Ovary (tissue), 7 donors: ENCODE measurements at regions not wholly inside any gene's neighbourhood (a gene's known extent, or its start where the extent isn't known, plus 50 kb on each side); places are given as distances from the start of the nearest gene placed in this dataset.

Source experiments
- DNase-seq, 5 donors: peaks; one replicate each; pipeline ENCODE4 v3.0.0-alpha.2; 2019 to 2020
- H3K27ac ChIP-seq, 2 donors: fragments of 200-600 bp; one replicate each; pipeline versions ENCODE4 v1.5.1 to v1.8.0; 2019 to 2022
- H3K27me3 ChIP-seq: fragments of 200-600 bp; one replicate; pipeline ENCODE4 v1.8.0; 2022
- H3K36me3 ChIP-seq: fragments of 200-600 bp; sonication (generic); one replicate; pipeline ENCODE4 v1.5.1; 2019
- H3K4me1 ChIP-seq: one replicate; pipeline ENCODE4 v1.8.1; 2013; ENCODE audit warnings: mild to moderate bottlenecking, moderate library complexity; ENCODE audit not compliant: insufficient read depth
- H3K4me3 ChIP-seq: fragments of 200-600 bp; sonication (generic); one replicate; pipeline ENCODE4 v1.5.1; 2017
- H3K9me3 ChIP-seq, 2 donors: fragments of 200-600 bp in 1 of 2; sonication (generic) in 1 of 2; one replicate each; pipeline versions ENCODE4 v1.5.1 to v1.8.1; 2013 to 2019; ENCODE audit warnings: mild to moderate bottlenecking in 1 of 2, moderate library complexity in 1 of 2
- CTCF ChIP-seq, 3 donors: fragments of 450-650 bp in 2 of 3; fragments of 200-600 bp in 1 of 3; IDR thresholded peaks; one replicate each; pipeline versions ENCODE4 v1.5.1 to v1.8.0; 2016 to 2022; ENCODE audit warnings: antibody characterized with exemption in 3 of 3, mild to moderate bottlenecking in 1 of 3
- EP300 ChIP-seq: sonication (generic); formaldehyde crosslinking; IDR thresholded peaks from one replicate; pipeline ENCODE4 v1.6.1; 2017; ENCODE audit warnings: antibody characterized with exemption
- POLR2A ChIP-seq: fragments of 450-650 bp; IDR thresholded peaks from one replicate; pipeline ENCODE4 v1.6.1; 2017; ENCODE audit warnings: antibody characterized with exemption, mild to moderate bottlenecking, moderate library complexity
- WGBS, 3 donors: extraction: QIAGEN DNeasy Blood & Tissue Kit in 1 of 3; methylation state at CpG; one replicate each; pipeline versions ENCODE4 v1.1.5 to v1.1.7; 2013 to 2017; 5-methylcytosine and 5-hydroxymethylcytosine counted together
- intact Hi-C, 4 donors: fragments of 100-400 bp; cut with DNase I; formaldehyde crosslinking; loops; one replicate each; pipeline versions ENCODE4 v1.11.0 to v1.15.1; 2022 to 2023
- donor health status: DM: no; HTN: no; CAD: no; lungs with moderate emphysema.
- donor health status: DM: no; HTN: no; CAD: no.
- donor health status: Bipolar disorder and iron deficiency.
- donor health status: DM: no; HTN: no; CAD: no.
- donor health status: DM: yes; HTN: yes; CAD: no.

- peaks cover 2% of the 10 kb centered on the region for H3K4me1 ChIP-seq
- no peak overlapping the region for H3K4me3 ChIP-seq
- no peaks in the 10 kb centered on the region for H3K36me3 ChIP-seq
- no peak overlapping the region for H3K27ac ChIP-seq
- DNase-seq = no peak
- 22 to 37% (median 29%) methylated on average over 3 of the region's 3 CpGs for WGBS, 3 donors
- intact Hi-C loops = no loop called here
- no peak for TF ChIP-seq EP300
- TF ChIP-seq CTCF (IDR thresholded peaks at IDR 0.05) = no peak
- no peak for TF ChIP-seq POLR2A
- no peaks in the 10 kb centered on the region for H3K9me3 ChIP-seq
- no peaks in the 10 kb centered on the region for H3K27me3 ChIP-seq
Measured at GRCh38 chr12:90250766-90251165, 542.1 kb upstream of the ATP2B1 start.

- intact Hi-C loops = no loop called here
- Histone ChIP-seq H3K4me3 (no peak overlapping the region), H3K36me3 (no peaks in the 10 kb centered on the region), H3K27ac (no peak overlapping the region), H3K9me3 (no peaks in the 10 kb centered on the region), H3K4me1 (peaks cover 2% of the 10 kb centered on the region), H3K27me3 (no peaks in the 10 kb centered on the region)
- 65 to 70% (median 67%) methylated on average over 6 of the region's 6 CpGs for WGBS, 3 donors
- no peak for TF ChIP-seq POLR2A
- no peak for TF ChIP-seq EP300
- no peak for TF ChIP-seq CTCF (IDR thresholded peaks at IDR 0.05)
- no peak for DNase-seq
Measured at GRCh38 chr12:90250042-90250441, 541.4 kb upstream of the ATP2B1 start.

- intact Hi-C loops = no loop called here
- Histone ChIP-seq H3K4me1 (no peaks in the 10 kb centered on the region), H3K27me3 (no peaks in the 10 kb centered on the region), H3K27ac (no peak overlapping the region), H3K9me3 (no peaks in the 10 kb centered on the region), H3K4me3 (no peak overlapping the region), H3K36me3 (no peaks in the 10 kb centered on the region)
- TF ChIP-seq EP300 (no peak), CTCF (IDR thresholded peaks at IDR 0.05) (no peak), POLR2A (no peak)
- DNase-seq = no peak
Measured at GRCh38 chr12:90246688-90247087, 538.0 kb upstream of the ATP2B1 start.

GRCh38 chr12:90245391-90245790, 536.8 kb upstream of the ATP2B1 start:
- WGBS, 3 donors = 1 to 7% (median 4%) methylated on average over 2 of the region's 2 CpGs
- intact Hi-C loops = no loop called here

More at GRCh38 chr12:90245391-90245790, 536.8 kb upstream of the ATP2B1 start:
- no peak for TF ChIP-seq CTCF (IDR thresholded peaks at IDR 0.05)
- no peak for TF ChIP-seq EP300
- no peak for TF ChIP-seq POLR2A
- Histone ChIP-seq H3K27ac (no peak overlapping the region), H3K9me3 (no peaks in the 10 kb centered on the region), H3K36me3 (no peaks in the 10 kb centered on the region), H3K27me3 (no peaks in the 10 kb centered on the region), H3K4me1 (no peaks in the 10 kb centered on the region), H3K4me3 (no peak overlapping the region)
- peak in 3 of 5 donors; percentile 15 to 37 (median 19) for DNase-seq
